ENCODE measurements at regions not wholly inside any gene's neighbourhood (a gene's known extent, or its start where the extent isn't known, plus 50 kb on each side); places are given as distances from the start of the nearest gene placed in this dataset.

GRCh38 chr13:74264333-74264732 lies 130.1 kb upstream of the KLF12 start:
- TF ChIP-seq POLR2AphosphoS5 (IDR thresholded peaks at IDR 0.05; ENCODE audit: insufficient read depth in 1 of 2, low read depth in 1 of 2) (no peak), CTCF (IDR thresholded peaks at IDR 0.05) (no peak)
